Epithelial cell of esophagus (primary cell): ENCODE measurements at regions not wholly inside any gene's neighbourhood (a gene's known extent, or its start where the extent isn't known, plus 50 kb on each side); places are given as distances from the start of the nearest gene placed in this dataset.

Source experiments
- DNase-seq: peaks from one replicate; pipeline ENCODE4 v3.0.0; 2010; ENCODE audit warnings: low read depth
- H3K4me3 ChIP-seq: 2 replicates; pipeline ENCODE4 v1.5.1; 2011; ENCODE audit warnings: mild to moderate bottlenecking, low read length, control low read depth
- CTCF ChIP-seq: IDR thresholded peaks from 2 replicates; pipeline ENCODE4 v1.5.1; 2011; ENCODE audit warnings: low read depth, mild to moderate bottlenecking, low read length, control low read depth, inconsistent platforms; ENCODE audit not compliant: insufficient read depth; ENCODE audit errors: missing control alignments

GRCh38 chr10:42962110-42962901, 114.6 kb upstream of the RET start:
- no peak for DNase-seq
- TF ChIP-seq CTCF = no peak
- H3K4me3 ChIP-seq = no peak overlapping the region

GRCh38 chr10:42962902-42963231, 114.0 kb upstream of the RET start:
- no peak for TF ChIP-seq CTCF

DNA sequence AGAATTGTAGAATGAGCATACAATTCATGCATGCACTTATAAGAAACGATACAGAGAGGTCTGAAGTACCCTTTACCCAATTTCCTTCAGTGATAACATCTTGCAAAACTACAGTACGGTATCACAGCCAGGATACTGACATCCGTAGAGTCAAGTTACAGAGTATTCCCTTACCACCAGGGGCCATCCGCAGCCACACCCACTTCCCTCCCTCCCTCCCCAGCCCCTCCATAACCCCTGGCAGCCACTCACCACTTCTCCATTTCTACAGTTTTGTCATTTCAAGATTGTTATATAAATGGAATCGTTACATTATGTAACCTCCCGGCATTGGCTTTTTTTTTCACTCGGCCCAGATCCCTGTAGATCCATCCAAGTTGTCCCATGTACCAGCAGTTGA, 113.6 kb upstream of the RET start:
- DNase-seq = no peak
- H3K4me3 ChIP-seq = no peak overlapping the region
- TF ChIP-seq CTCF = no peak

More at GRCh38 chr10:42962902-42963231, 114.0 kb upstream of the RET start:
- no peak for DNase-seq
- H3K4me3 ChIP-seq = no peak overlapping the region

DNA sequence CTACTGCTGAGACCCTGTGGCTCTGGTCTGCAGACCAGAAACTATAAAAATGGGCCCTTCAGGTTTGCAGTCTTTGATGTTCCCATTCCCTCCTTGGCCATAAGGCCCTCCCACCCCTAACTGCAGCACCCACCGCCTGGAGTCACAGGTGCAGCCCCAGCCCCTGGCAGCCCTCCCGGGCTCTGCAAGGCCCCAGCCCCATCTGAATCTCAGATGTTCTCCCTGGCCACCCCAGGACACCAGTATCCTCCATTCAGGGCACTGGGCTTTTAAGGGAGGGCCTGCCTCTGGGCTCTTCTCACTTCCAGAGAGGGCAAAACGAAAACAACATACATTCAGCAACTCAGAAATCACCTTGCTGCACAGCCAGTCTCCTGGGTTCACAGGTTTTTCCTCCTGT, 107.7 kb upstream of the RET start:
- no peak for DNase-seq
- no peak overlapping the region for H3K4me3 ChIP-seq
- no peak for TF ChIP-seq CTCF

DNA sequence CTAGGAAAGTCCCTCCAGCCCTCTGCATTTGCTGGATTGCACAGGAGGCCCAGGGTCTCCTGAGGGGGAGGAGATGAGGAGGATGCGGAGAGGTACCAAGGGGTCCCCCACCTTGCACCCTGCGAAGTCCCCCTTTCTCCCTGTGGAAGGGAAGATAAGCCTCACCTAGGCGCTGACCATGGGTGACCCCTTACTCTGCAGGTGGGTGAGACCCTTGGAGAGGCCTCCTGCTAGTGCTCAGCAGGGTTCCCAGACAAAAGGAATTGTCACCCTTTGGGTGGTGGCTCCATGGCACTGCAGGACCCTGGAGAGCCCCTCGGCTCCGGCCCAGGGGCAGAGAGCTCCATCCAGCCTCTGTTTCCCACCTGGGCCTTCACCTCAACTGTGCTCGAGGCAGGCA, 107.0 kb upstream of the RET start:
- no peak for DNase-seq
- TF ChIP-seq CTCF = no peak
- no peak overlapping the region for H3K4me3 ChIP-seq

- no peak overlapping the region for H3K4me3 ChIP-seq
- no peak for TF ChIP-seq CTCF
- DNase-seq = no peak
Observed at GRCh38 chr10:42970451-42971250, 106.2 kb upstream of the RET start.
